ENCODE measurements at regions not wholly inside any gene's neighbourhood (a gene's known extent, or its start where the extent isn't known, plus 50 kb on each side); places are given as distances from the start of the nearest gene placed in this dataset.
A peak's percentile ranks its signal among the peaks of the same experiment; 100 is the strongest.

GRCh38 chr5:5558638-5559527 is 136.4 kb downstream of the ICE1 start:
- Histone ChIP-seq H2BK120ac (replicated peaks; ENCODE audit: low read depth, low read length) (no peak overlapping the region), H3K23ac (ENCODE audit: insufficient read length) (no peak overlapping the region), H3K4me1 (replicated peaks in 1 of 4; ENCODE audit: control insufficient read depth in 3 of 4, insufficient read depth in 4 of 4, low read length in 3 of 4) (peaks cover 0 to 4% (median 0%) of the 10 kb centered on the region in 4 experiments; a peak in 2 of 7 replicates), H3K4ac (replicated peaks; ENCODE audit: insufficient read length, low read depth, low read length) (no peak overlapping the region), H4K20me1 (replicated peaks in 1 of 2; ENCODE audit: control insufficient read depth in 1 of 2, insufficient read depth in 2 of 2, low read length in 2 of 2) (no peaks in the 10 kb centered on the region), H3K9me3 (ENCODE audit: insufficient read depth in 2 of 2, low read depth in 1 of 2, low read length in 1 of 2) (peaks cover 6 to 8% of the 10 kb centered on the region in 2 experiments; a peak in 2 of 4 replicates), H4K91ac (replicated peaks; ENCODE audit: insufficient read length, low read length) (no peak overlapping the region), H2BK5ac (ENCODE audit: low read depth, low read length) (no peak overlapping the region), H3K36me3 (ENCODE audit: control insufficient read depth in 2 of 4, insufficient read depth in 4 of 4, low read length in 3 of 4) (no peaks in the 10 kb centered on the region), H3K23me2 (ENCODE audit: low read depth, low read length) (no peaks in the 10 kb centered on the region), H2AK5ac (ENCODE audit: low read depth, low read length) (no peak overlapping the region), H3K4me3 (ENCODE audit: extremely low read depth in 1 of 4, insufficient read depth in 2 of 4, low read depth in 3 of 4, low read length in 4 of 4) (no peak overlapping the region), H3K79me1 (ENCODE audit: low read depth, low read length) (no peaks in the 10 kb centered on the region), H3K18ac (ENCODE audit: extremely low read depth, low read length) (no peak overlapping the region), H4K5ac (ENCODE audit: insufficient read length, low read depth, low read length) (no peak overlapping the region), H2BK20ac (ENCODE audit: low read length) (no peak overlapping the region), H3K14ac (ENCODE audit: insufficient read length) (no peak overlapping the region), H3K56ac (replicated peaks; ENCODE audit: insufficient read length, low read depth, low read length) (no peak overlapping the region), H3K9ac (replicated peaks in 1 of 4; ENCODE audit: extremely low read depth in 1 of 4, low read depth in 3 of 4, low read length in 3 of 4) (no peak overlapping the region), H3K27me3 (replicated peaks in 1 of 4; ENCODE audit: control insufficient read depth in 3 of 4, extremely low read depth in 1 of 4, insufficient read depth in 3 of 4, low read length in 3 of 4) (no peaks in the 10 kb centered on the region), H2BK12ac (ENCODE audit: low read depth, low read length) (no peak overlapping the region), H2BK15ac (ENCODE audit: low read length) (no peak overlapping the region), H4K8ac (ENCODE audit: extremely low read depth, insufficient read depth, low read length) (no peak overlapping the region; the same call in 1 of the 2 replicates), H3K79me2 (ENCODE audit: control insufficient read depth in 1 of 2, insufficient read depth in 2 of 2, low read length in 2 of 2) (no peaks in the 10 kb centered on the region), H2AFZ (ENCODE audit: low read length) (0 out of 2 replicates have a peak overlapping the region, but pooled peaks have one; percentile 21), H3K27ac (ENCODE audit: low read depth, low read length) (no peak overlapping the region), H3K4me2 (ENCODE audit: insufficient read depth in 1 of 2, low read depth in 2 of 2, low read length in 2 of 2) (no peak overlapping the region)
- FAIRE-seq (no peak), DNase-seq (ENCODE audit: low read depth in 1 of 2, low spot score in 2 of 2) (no peak)
- 91% methylated on average over 15 of the region's 15 CpGs; no CpG with 5 or more reads in 1 of the 2 experiments for WGBS, 2 experiments (ENCODE audit: extremely low coverage in 1 of 2, insufficient coverage in 1 of 2, insufficient read length in 1 of 2, insufficient replicate concordance in 2 of 2, low coverage in 1 of 2, low lambda C conversion rate in 2 of 2, missing lambda C conversion rate in 1 of 2)
- ChIA-PET CTCF (ENCODE audit: partially characterized antibody) (interaction anchor here (1.5 kb wide), 1 partner anchor 25 kb away, joined by 3 read pairs; no protein-coding TSS in a partner anchor), POLR2A (ENCODE audit: partially characterized antibody) (no interaction called here)
- TF ChIP-seq RAD21 (IDR thresholded peaks at IDR 0.05 in 1 of 2, conservative IDR thresholded peaks at IDR 0.05 in 1 of 2; ENCODE audit: low read depth in 2 of 2, low read length in 2 of 2) (no peak), CTBP2 (IDR thresholded peaks at IDR 0.05; ENCODE audit: borderline replicate concordance, insufficient read depth, insufficient read length, low read length) (no peak), POLR2A (IDR thresholded peaks at IDR 0.05; ENCODE audit: control extremely low read depth in 1 of 2, low read depth in 2 of 2, low read length in 2 of 2) (no peak), BCL11A (IDR thresholded peaks at IDR 0.05; ENCODE audit: low read depth in 2 of 2, low read length in 2 of 2) (no peak), CEBPB (IDR thresholded peaks at IDR 0.05; ENCODE audit: low read depth, low read length) (no peak), SRF (IDR thresholded peaks at IDR 0.05; ENCODE audit: low read depth, low read length) (no peak), RFX5 (IDR thresholded peaks at IDR 0.05; ENCODE audit: borderline replicate concordance, low read depth, low read length) (no peak), E2F6 (IDR thresholded peaks at IDR 0.05) (no peak), HDAC2 (IDR thresholded peaks at IDR 0.05; ENCODE audit: borderline replicate concordance in 1 of 2, low read depth in 2 of 2, low read length in 2 of 2) (no peak)
- TF ChIP-seq, protein P1, sequence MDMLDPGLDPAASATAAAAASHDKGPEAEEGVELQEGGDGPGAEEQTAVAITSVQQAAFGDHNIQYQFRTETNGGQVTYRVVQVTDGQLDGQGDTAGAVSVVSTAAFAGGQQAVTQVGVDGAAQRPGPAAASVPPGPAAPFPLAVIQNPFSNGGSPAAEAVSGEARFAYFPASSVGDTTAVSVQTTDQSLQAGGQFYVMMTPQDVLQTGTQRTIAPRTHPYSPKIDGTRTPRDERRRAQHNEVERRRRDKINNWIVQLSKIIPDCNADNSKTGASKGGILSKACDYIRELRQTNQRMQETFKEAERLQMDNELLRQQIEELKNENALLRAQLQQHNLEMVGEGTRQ (IDR thresholded peaks at IDR 0.05; ENCODE audit: low read length), result no peak

Measured in H1 (cell line).